ENCODE measurements at regions not wholly inside any gene's neighbourhood (a gene's known extent, or its start where the extent isn't known, plus 50 kb on each side); places are given as distances from the start of the nearest gene placed in this dataset.

DNA sequence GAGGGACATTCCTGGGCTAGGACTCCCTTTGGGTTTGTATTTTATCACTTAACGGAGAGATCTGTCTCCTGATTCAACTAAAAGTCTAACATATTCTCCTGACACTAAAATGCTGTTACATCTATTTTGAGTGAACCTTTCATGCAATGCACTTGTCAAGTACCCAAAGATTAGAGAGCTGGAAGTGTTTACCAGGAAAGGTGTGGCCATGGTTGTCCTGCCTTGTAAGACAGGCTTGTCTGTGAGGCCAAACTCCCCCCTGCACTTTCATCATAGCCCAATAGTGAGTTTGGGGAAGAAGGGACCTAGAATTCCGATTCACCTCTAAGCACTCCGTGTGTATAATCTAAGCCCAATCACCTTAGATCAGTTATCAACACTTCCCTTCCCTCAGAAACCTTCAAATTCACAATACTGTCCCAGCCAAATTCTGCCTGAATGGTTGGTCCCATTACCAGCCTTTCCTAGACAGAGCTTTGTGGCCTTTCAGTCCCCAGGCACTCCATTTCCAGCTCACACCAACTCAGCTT lies 162.6 kb upstream of the NAMPT start:
- TF ChIP-seq, protein P1, sequence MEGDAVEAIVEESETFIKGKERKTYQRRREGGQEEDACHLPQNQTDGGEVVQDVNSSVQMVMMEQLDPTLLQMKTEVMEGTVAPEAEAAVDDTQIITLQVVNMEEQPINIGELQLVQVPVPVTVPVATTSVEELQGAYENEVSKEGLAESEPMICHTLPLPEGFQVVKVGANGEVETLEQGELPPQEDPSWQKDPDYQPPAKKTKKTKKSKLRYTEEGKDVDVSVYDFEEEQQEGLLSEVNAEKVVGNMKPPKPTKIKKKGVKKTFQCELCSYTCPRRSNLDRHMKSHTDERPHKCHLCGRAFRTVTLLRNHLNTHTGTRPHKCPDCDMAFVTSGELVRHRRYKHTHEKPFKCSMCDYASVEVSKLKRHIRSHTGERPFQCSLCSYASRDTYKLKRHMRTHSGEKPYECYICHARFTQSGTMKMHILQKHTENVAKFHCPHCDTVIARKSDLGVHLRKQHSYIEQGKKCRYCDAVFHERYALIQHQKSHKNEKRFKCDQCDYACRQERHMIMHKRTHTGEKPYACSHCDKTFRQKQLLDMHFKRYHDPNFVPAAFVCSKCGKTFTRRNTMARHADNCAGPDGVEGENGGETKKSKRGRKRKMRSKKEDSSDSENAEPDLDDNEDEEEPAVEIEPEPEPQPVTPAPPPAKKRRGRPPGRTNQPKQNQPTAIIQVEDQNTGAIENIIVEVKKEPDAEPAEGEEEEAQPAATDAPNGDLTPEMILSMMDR (IDR thresholded peaks at IDR 0.05): no peak
- no peak for TF ChIP-seq POLR2A (IDR thresholded peaks at IDR 0.05)
